ENCODE measurements at regions not wholly inside any gene's neighbourhood (a gene's known extent, or its start where the extent isn't known, plus 50 kb on each side); places are given as distances from the start of the nearest gene placed in this dataset.
A peak's percentile ranks its signal among the peaks of the same experiment; 100 is the strongest.

DNA sequence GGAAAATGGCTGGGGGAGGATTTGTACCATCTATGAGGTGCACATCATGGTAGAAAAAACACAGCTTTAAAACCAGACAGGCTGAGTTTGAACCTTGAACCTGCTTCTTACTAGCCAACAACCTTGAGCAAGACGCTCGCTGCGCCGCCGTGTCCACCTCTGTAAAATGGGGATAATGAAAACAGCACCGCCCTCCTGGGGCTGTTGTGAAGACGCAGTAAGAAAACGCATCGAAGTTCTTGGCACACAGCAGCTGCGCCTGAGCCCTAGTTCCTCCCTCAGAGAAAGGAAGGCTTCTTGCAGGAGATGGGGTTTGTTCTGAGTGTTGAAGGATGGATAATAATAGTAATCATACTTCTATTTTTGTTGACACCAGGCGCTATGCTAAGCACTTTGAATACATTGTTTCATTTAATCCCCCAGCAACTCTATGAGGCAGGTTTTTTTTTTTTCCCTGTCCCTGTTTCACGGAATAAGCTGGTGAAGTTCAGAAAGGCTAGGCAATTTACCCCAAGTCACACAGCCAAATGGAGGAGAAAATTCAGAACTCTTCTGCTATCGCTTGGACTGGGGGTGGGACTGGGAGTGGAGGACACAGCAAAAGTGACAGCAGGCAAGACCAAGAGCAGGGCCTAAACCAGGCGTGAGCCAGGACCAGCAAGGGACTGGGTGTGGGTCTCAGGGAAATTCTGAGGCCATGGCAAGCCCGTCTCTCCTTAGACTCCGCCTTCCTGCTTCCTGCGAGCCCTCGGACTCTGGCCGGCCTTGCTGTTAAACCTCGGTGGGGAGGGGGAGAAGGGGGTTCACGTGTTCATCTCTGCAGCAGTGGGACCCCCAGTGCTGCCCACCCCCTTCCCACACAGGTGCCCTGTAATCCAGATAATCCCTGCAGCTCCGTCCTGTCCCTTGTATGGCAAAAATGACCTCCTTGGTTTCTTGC lies 97.5 kb downstream of the LRRC74A start:
- WGBS (ENCODE audit: insufficient coverage), result 93% methylated on average over 8 of the region's 22 CpGs
- Histone ChIP-seq H3K36me3 (replicated peaks in 1 of 2; ENCODE audit: control insufficient read depth in 1 of 2, insufficient read depth in 2 of 2, low read length in 2 of 2) (no peaks in the 10 kb centered on the region), H3K79me2 (ENCODE audit: insufficient read depth, low read length) (no peaks in the 10 kb centered on the region), H3K27me3 (ENCODE audit: control insufficient read depth in 2 of 2, insufficient read depth in 2 of 2, low read length in 2 of 2) (no peaks in the 10 kb centered on the region), H3K4me3 (replicated peaks in 1 of 3; ENCODE audit: low read depth in 2 of 3, low read length in 3 of 3) (no peak overlapping the region), H3K9me3 (replicated peaks in 1 of 2; ENCODE audit: control insufficient read depth in 1 of 2, insufficient read depth in 1 of 2, low read length in 2 of 2) (no peaks in the 10 kb centered on the region), H3K4me1 (ENCODE audit: control insufficient read depth in 1 of 2, insufficient read depth in 2 of 2, low read length in 2 of 2) (peaks cover 34 to 39% of the 10 kb centered on the region in 2 donors), H4K20me1 (ENCODE audit: insufficient read depth, low read length) (no peaks in the 10 kb centered on the region), H2AFZ (ENCODE audit: insufficient read depth, low read depth, low read length, poor library complexity, severe bottlenecking) (no peak overlapping the region), H3K4me2 (replicated peaks; ENCODE audit: extremely low read depth, low read length, poor library complexity, severe bottlenecking) (no peak overlapping the region), H3K9ac (ENCODE audit: insufficient read depth, low read length, poor library complexity, severe bottlenecking) (no peak overlapping the region), H3K27ac (ENCODE audit: low read depth in 1 of 2, low read length in 2 of 2) (no peak overlapping the region)
- peaks cover 46% of the 10 kb centered on the region for H3K4me1 Mint-ChIP-seq
- intact Hi-C loops (cut with micrococcal nuclease), result no loop called here
- H3K9me3 Mint-ChIP-seq, result peaks cover 0 to 2% (median 0%) of the 10 kb centered on the region in 7 donors
- H3K27ac Mint-ChIP-seq, result peak overlapping the region in 1 of 7 donors; percentile 53
- H3K4me3 Mint-ChIP-seq, result peak overlapping the region in 1 of 2 donors; percentile 30
- no peak for DNase-seq
- no peaks in the 10 kb centered on the region for H3K36me3 Mint-ChIP-seq
- TF ChIP-seq, protein P1, sequence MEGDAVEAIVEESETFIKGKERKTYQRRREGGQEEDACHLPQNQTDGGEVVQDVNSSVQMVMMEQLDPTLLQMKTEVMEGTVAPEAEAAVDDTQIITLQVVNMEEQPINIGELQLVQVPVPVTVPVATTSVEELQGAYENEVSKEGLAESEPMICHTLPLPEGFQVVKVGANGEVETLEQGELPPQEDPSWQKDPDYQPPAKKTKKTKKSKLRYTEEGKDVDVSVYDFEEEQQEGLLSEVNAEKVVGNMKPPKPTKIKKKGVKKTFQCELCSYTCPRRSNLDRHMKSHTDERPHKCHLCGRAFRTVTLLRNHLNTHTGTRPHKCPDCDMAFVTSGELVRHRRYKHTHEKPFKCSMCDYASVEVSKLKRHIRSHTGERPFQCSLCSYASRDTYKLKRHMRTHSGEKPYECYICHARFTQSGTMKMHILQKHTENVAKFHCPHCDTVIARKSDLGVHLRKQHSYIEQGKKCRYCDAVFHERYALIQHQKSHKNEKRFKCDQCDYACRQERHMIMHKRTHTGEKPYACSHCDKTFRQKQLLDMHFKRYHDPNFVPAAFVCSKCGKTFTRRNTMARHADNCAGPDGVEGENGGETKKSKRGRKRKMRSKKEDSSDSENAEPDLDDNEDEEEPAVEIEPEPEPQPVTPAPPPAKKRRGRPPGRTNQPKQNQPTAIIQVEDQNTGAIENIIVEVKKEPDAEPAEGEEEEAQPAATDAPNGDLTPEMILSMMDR (IDR thresholded peaks at IDR 0.05), result no peak
- peaks cover 21 to 51% (median 33%) of the 10 kb centered on the region in 3 donors for H3K27me3 Mint-ChIP-seq (ENCODE audit: low read depth in 3 of 3)

GRCh38 chr14:76922584-76922983 lies 96.4 kb downstream of the LRRC74A start:
- Mint-ChIP-seq H3K27me3 (ENCODE audit: low read depth in 3 of 3) (peaks cover 21 to 51% (median 33%) of the 10 kb centered on the region in 3 donors), H3K4me3 (peak overlapping the region in 1 of 2 donors; percentile 71), H3K36me3 (no peaks in the 10 kb centered on the region), H3K9me3 (peaks cover 0 to 2% (median 0%) of the 10 kb centered on the region in 7 donors), H3K27ac (peak overlapping the region in 3 of 7 donors; percentile 3 to 73 (median 59)), H3K4me1 (peaks cover 53% of the 10 kb centered on the region)
- H3K9me3 ChIP-seq (replicated peaks in 1 of 2; ENCODE audit: control insufficient read depth in 1 of 2, insufficient read depth in 1 of 2, low read length in 2 of 2), result no peaks in the 10 kb centered on the region
- no peaks in the 10 kb centered on the region for H3K79me2 ChIP-seq (ENCODE audit: insufficient read depth, low read length)
- no peak for DNase-seq
- peaks cover 46 to 50% of the 10 kb centered on the region in 2 donors for H3K4me1 ChIP-seq (ENCODE audit: control insufficient read depth in 1 of 2, insufficient read depth in 2 of 2, low read length in 2 of 2)
- no peak overlapping the region for H3K4me3 ChIP-seq (replicated peaks in 1 of 3; ENCODE audit: low read depth in 2 of 3, low read length in 3 of 3)
- no peaks in the 10 kb centered on the region for H4K20me1 ChIP-seq (ENCODE audit: insufficient read depth, low read length)
- no peak overlapping the region for H3K4me2 ChIP-seq (replicated peaks; ENCODE audit: extremely low read depth, low read length, poor library complexity, severe bottlenecking)
- 7% methylated on average over 11 of the region's 12 CpGs for WGBS (ENCODE audit: insufficient coverage)
- no peak overlapping the region for H3K27ac ChIP-seq (ENCODE audit: low read depth in 1 of 2, low read length in 2 of 2)
- no peak overlapping the region for H3K9ac ChIP-seq (ENCODE audit: insufficient read depth, low read length, poor library complexity, severe bottlenecking)
- TF ChIP-seq, protein P1 (IDR thresholded peaks at IDR 0.05), result no peak
- H3K27me3 ChIP-seq (ENCODE audit: control insufficient read depth in 2 of 2, insufficient read depth in 2 of 2, low read length in 2 of 2), result no peaks in the 10 kb centered on the region
- no peaks in the 10 kb centered on the region for H3K36me3 ChIP-seq (replicated peaks in 1 of 2; ENCODE audit: control insufficient read depth in 1 of 2, insufficient read depth in 2 of 2, low read length in 2 of 2)
- H2AFZ ChIP-seq (ENCODE audit: insufficient read depth, low read depth, low read length, poor library complexity, severe bottlenecking), result peak overlapping the region; percentile 33
- intact Hi-C loops (cut with micrococcal nuclease), result no loop called here
